Muscle layer of colon (tissue), 2 donors: ENCODE measurements at regions not wholly inside any gene's neighbourhood (a gene's known extent, or its start where the extent isn't known, plus 50 kb on each side); places are given as distances from the start of the nearest gene placed in this dataset.
"Not testable (repeated sequence)": the region's sequence is repeated elsewhere in the genome, so short reads cannot be mapped to it uniquely, and the experiment has no call there.

ENCODE experiments used
- H3K27ac ChIP-seq: one replicate; pipeline ENCODE4 v1.7.0; 2013; ENCODE audit warnings: low read depth, mild to moderate bottlenecking, low read length, moderate library complexity
- H3K27me3 ChIP-seq, 2 donors: one replicate each; pipeline ENCODE4 v1.7.0; 2013; ENCODE audit warnings: low read length in 2 of 2, mild to moderate bottlenecking in 2 of 2; ENCODE audit not compliant: insufficient read depth in 2 of 2, control insufficient read depth in 1 of 2
- H3K36me3 ChIP-seq: one replicate; pipeline ENCODE4 v1.7.0; 2013; ENCODE audit warnings: mild to moderate bottlenecking, low read length; ENCODE audit not compliant: insufficient read depth
- H3K4me1 ChIP-seq: one replicate; pipeline ENCODE4 v1.7.0; 2013; ENCODE audit warnings: mild to moderate bottlenecking, low read length; ENCODE audit not compliant: insufficient read depth
- H3K4me3 ChIP-seq, 2 donors: one replicate each; pipeline ENCODE4 v1.7.0; 2013; ENCODE audit warnings: low read length in 2 of 2, low read depth in 1 of 2, mild to moderate bottlenecking in 1 of 2, moderate library complexity in 1 of 2
- H3K9ac ChIP-seq: one replicate; pipeline ENCODE4 v1.7.0; 2013; ENCODE audit warnings: low read length
- H3K9me3 ChIP-seq: one replicate; pipeline ENCODE4 v1.7.0; 2013; ENCODE audit warnings: mild to moderate bottlenecking, low read length
- donor health status: abdominal sarcoma.
- donor health status: Adenocarcinoma of cecum.

- not testable (repeated sequence) for H3K9me3 ChIP-seq, H3K27ac ChIP-seq, H3K27me3 ChIP-seq, H3K4me3 ChIP-seq, H3K9ac ChIP-seq, H3K36me3 ChIP-seq, H3K4me1 ChIP-seq
Observed at GRCh38 chr1:143867590-143868220, 104.1 kb downstream of the FAM72C start.

- H3K4me3 ChIP-seq, H3K36me3 ChIP-seq, H3K9ac ChIP-seq, H3K9me3 ChIP-seq, H3K27ac ChIP-seq, H3K4me1 ChIP-seq, H3K27me3 ChIP-seq: not testable (repeated sequence)
Observed at GRCh38 chr1:143863901-143864520, 107.8 kb downstream of the FAM72C start.

- not testable (repeated sequence) for H3K36me3 ChIP-seq, H3K4me1 ChIP-seq, H3K9me3 ChIP-seq, H3K27me3 ChIP-seq, H3K9ac ChIP-seq, H3K4me3 ChIP-seq, H3K27ac ChIP-seq
Observed at GRCh38 chr1:143862722-143863121, 109.1 kb downstream of the FAM72C start.

GRCh38 chr1:143861306-143861705 lies 110.5 kb downstream of the FAM72C start:
- not testable (repeated sequence) for H3K4me3 ChIP-seq, H3K27ac ChIP-seq, H3K4me1 ChIP-seq, H3K36me3 ChIP-seq, H3K9me3 ChIP-seq, H3K27me3 ChIP-seq, H3K9ac ChIP-seq

- H3K27ac ChIP-seq, H3K9ac ChIP-seq, H3K9me3 ChIP-seq, H3K4me3 ChIP-seq, H3K27me3 ChIP-seq, H3K36me3 ChIP-seq, H3K4me1 ChIP-seq: not testable (repeated sequence)
Observed at GRCh38 chr1:143855867-143856266, 115.9 kb downstream of the FAM72C start.

GRCh38 chr1:143854069-143854468 lies 117.7 kb downstream of the FAM72C start:
- not testable (repeated sequence) for H3K4me3 ChIP-seq

GRCh38 chr1:143850637-143851036 lies 121.1 kb downstream of the FAM72C start:
- not testable (repeated sequence) for H3K4me1 ChIP-seq, H3K27ac ChIP-seq, H3K27me3 ChIP-seq, H3K9me3 ChIP-seq, H3K4me3 ChIP-seq, H3K9ac ChIP-seq, H3K36me3 ChIP-seq

More at GRCh38 chr1:143854069-143854468, 117.7 kb downstream of the FAM72C start:
- not testable (repeated sequence) for H3K9ac ChIP-seq, H3K9me3 ChIP-seq, H3K4me1 ChIP-seq, H3K36me3 ChIP-seq, H3K27me3 ChIP-seq, H3K27ac ChIP-seq

GRCh38 chr1:143848859-143849258 lies 122.9 kb downstream of the FAM72C start:
- H3K9me3 ChIP-seq, H3K27me3 ChIP-seq, H3K36me3 ChIP-seq, H3K27ac ChIP-seq, H3K4me3 ChIP-seq, H3K9ac ChIP-seq, H3K4me1 ChIP-seq: not testable (repeated sequence)

- H3K4me1 ChIP-seq, H3K9ac ChIP-seq, H3K4me3 ChIP-seq, H3K27me3 ChIP-seq, H3K36me3 ChIP-seq, H3K27ac ChIP-seq, H3K9me3 ChIP-seq: not testable (repeated sequence)
Observed at GRCh38 chr1:143845193-143845592, 126.6 kb downstream of the FAM72C start.

GRCh38 chr1:143842058-143842457 lies 129.7 kb downstream of the FAM72C start:
- not testable (repeated sequence) for H3K4me3 ChIP-seq, H3K27me3 ChIP-seq, H3K9me3 ChIP-seq, H3K9ac ChIP-seq, H3K36me3 ChIP-seq, H3K4me1 ChIP-seq, H3K27ac ChIP-seq

- not testable (repeated sequence) for H3K4me1 ChIP-seq, H3K27me3 ChIP-seq, H3K9ac ChIP-seq, H3K27ac ChIP-seq, H3K36me3 ChIP-seq, H3K9me3 ChIP-seq, H3K4me3 ChIP-seq
Observed at GRCh38 chr1:143839182-143839581, 132.6 kb downstream of the FAM72C start.

GRCh38 chr1:143838598-143838929 lies 133.2 kb downstream of the FAM72C start:
- H3K4me3 ChIP-seq, H3K27me3 ChIP-seq, H3K9me3 ChIP-seq, H3K4me1 ChIP-seq, H3K9ac ChIP-seq, H3K27ac ChIP-seq, H3K36me3 ChIP-seq: not testable (repeated sequence)
